ENCODE measurements at regions not wholly inside any gene's neighbourhood (a gene's known extent, or its start where the extent isn't known, plus 50 kb on each side); places are given as distances from the start of the nearest gene placed in this dataset.
A peak's percentile ranks its signal among the peaks of the same experiment; 100 is the strongest.

- POLR2A ChIA-PET (ENCODE audit: low non-redundant PET), result no interaction called here
- CTCF ChIA-PET, result interaction anchor here (0.6 to 0.8 kb wide), 2 partner anchors 413 to 1290 kb away, joined by 3 to 4 read pairs; partner anchors contain the start of gene PLPP3
- no peak overlapping the region for H3K27ac ChIP-seq
- TF ChIP-seq CTCF (conservative IDR thresholded peaks at IDR 0.05; ENCODE audit: low read depth), result no peak
- DNase-seq (ENCODE audit: low spot score), result no peak
Observed at GRCh38 chr1:55289042-55289441, 73.9 kb upstream of the USP24 start.

GRCh38 chr1:55288245-55288644 lies 73.1 kb upstream of the USP24 start:
- POLR2A ChIA-PET (ENCODE audit: low non-redundant PET), result no interaction called here
- no peak for TF ChIP-seq CTCF (conservative IDR thresholded peaks at IDR 0.05; ENCODE audit: low read depth)
- no peak overlapping the region for H3K27ac ChIP-seq
- CTCF ChIA-PET, result interaction anchor here (0.6 to 0.8 kb wide), 2 partner anchors 414 to 1291 kb away, joined by 3 to 4 read pairs; partner anchors contain the start of gene PLPP3
- no peak for DNase-seq (ENCODE audit: low spot score)

- no peak for DNase-seq (ENCODE audit: low spot score)
- ChIA-PET CTCF (no interaction called here), POLR2A (ENCODE audit: low non-redundant PET) (no interaction called here)
- no peak overlapping the region for H3K27ac ChIP-seq
- TF ChIP-seq CTCF (conservative IDR thresholded peaks at IDR 0.05; ENCODE audit: low read depth), result no peak
Observed at GRCh38 chr1:55287723-55288122, 72.6 kb upstream of the USP24 start.

- TF ChIP-seq CTCF (conservative IDR thresholded peaks at IDR 0.05; ENCODE audit: low read depth), result no peak
- no peak for DNase-seq (ENCODE audit: low spot score)
- ChIA-PET CTCF (no interaction called here), POLR2A (ENCODE audit: low non-redundant PET) (no interaction called here)
- H3K27ac ChIP-seq, result no peak overlapping the region
Observed at GRCh38 chr1:55286856-55287602, 71.9 kb upstream of the USP24 start.

- no peak overlapping the region for H3K27ac ChIP-seq
- no peak for TF ChIP-seq CTCF (conservative IDR thresholded peaks at IDR 0.05; ENCODE audit: low read depth)
- POLR2A ChIA-PET (ENCODE audit: low non-redundant PET), result no interaction called here
- CTCF ChIA-PET, result interaction anchor here (0.6 to 1.0 kb wide), 4 partner anchors 76 to 1320 kb away, joined by 3 to 5 read pairs (median 3); no protein-coding TSS in a partner anchor
- peak; percentile 57 for DNase-seq (ENCODE audit: low spot score)
Observed at GRCh38 chr1:55285834-55286233, 70.7 kb upstream of the USP24 start.

GRCh38 chr1:55284856-55285255 lies 69.7 kb upstream of the USP24 start:
- H3K27ac ChIP-seq, result no peak overlapping the region
- POLR2A ChIA-PET (ENCODE audit: low non-redundant PET), result no interaction called here
- peak; percentile 73 for TF ChIP-seq CTCF (conservative IDR thresholded peaks at IDR 0.05; ENCODE audit: low read depth)
- peak; percentile 65 for DNase-seq (ENCODE audit: low spot score)
- CTCF ChIA-PET, result interaction anchor here (0.7 to 1.3 kb wide), 3 partner anchors 8 to 1421 kb away, joined by 3 to 5 read pairs (median 3); no protein-coding TSS in a partner anchor

Data from RWPE1 (cell line).